ENCODE measurements at regions not wholly inside any gene's neighbourhood (a gene's known extent, or its start where the extent isn't known, plus 50 kb on each side); places are given as distances from the start of the nearest gene placed in this dataset.
A peak's percentile ranks its signal among the peaks of the same experiment; 100 is the strongest.

GRCh38 chr9:7906783-7907550, 107.4 kb upstream of the DMAC1 start:
- Histone ChIP-seq H3K27ac (no peak overlapping the region), H3K4me3 (peak overlapping the region in 1 of 5 donors; percentile 7), H3K4me1 (replicated peaks in 1 of 2) (peaks cover 14 to 18% of the 10 kb centered on the region in 2 donors)
- in situ Hi-C loops (cut with MboI; ENCODE audit: low pct_unique_long_range_greater_than_20kb in 2 of 9, low sequenced_read_pairs in 9 of 9, unreplicated experiment in 9 of 9), result no loop called here
- peak in 5 of 8 experiments; percentile 38 to 78 (median 62) for ATAC-seq (replicated peaks in 6 of 8)
- 0 to 100% (median 28%) methylated on average over 1 to 2 of the region's 2 CpGs; no CpG with 5 or more reads in 2 of the 10 experiments for WGBS, 10 experiments

- H3K4me1 ChIP-seq (replicated peaks in 1 of 2), result peaks cover 0 to 5% of the 10 kb centered on the region in 2 donors
- WGBS, 10 experiments, result 17 to 100% (median 54%) methylated on average over 1 to 4 of the region's 4 CpGs; no CpG with 5 or more reads in 1 of the 10 experiments
- in situ Hi-C loops (cut with MboI; ENCODE audit: low pct_unique_long_range_greater_than_20kb in 2 of 9, low sequenced_read_pairs in 9 of 9, unreplicated experiment in 9 of 9), result no loop called here
- H3K27ac ChIP-seq, result no peak overlapping the region
- no peak overlapping the region for H3K4me3 ChIP-seq
- no peak for ATAC-seq (replicated peaks in 6 of 8)
These were observed 102.0 kb upstream of the DMAC1 start for GRCh38 chr9:7901621-7902020.

GRCh38 chr9:7900541-7900940, 101.0 kb upstream of the DMAC1 start:
- 25 to 100% (median 86%) methylated on average over 1 to 3 of the region's 3 CpGs; no CpG with 5 or more reads in 1 of the 10 experiments for WGBS, 10 experiments
- peak in 1 of 8 experiments; percentile 75 for ATAC-seq (replicated peaks in 6 of 8)
- no peak overlapping the region for H3K27ac ChIP-seq
- peaks cover 0 to 4% of the 10 kb centered on the region in 2 donors for H3K4me1 ChIP-seq (replicated peaks in 1 of 2)
- no peak overlapping the region for H3K4me3 ChIP-seq
- in situ Hi-C loops (cut with MboI; ENCODE audit: low pct_unique_long_range_greater_than_20kb in 2 of 9, low sequenced_read_pairs in 9 of 9, unreplicated experiment in 9 of 9), result no loop called here

- Histone ChIP-seq H3K4me1 (replicated peaks in 1 of 2) (no peaks in the 10 kb centered on the region), H3K4me3 (no peak overlapping the region), H3K27ac (no peak overlapping the region)
- ATAC-seq (replicated peaks in 6 of 8), result peak in 1 of 8 experiments; percentile 50
- in situ Hi-C loops (cut with MboI; ENCODE audit: low pct_unique_long_range_greater_than_20kb in 2 of 9, low sequenced_read_pairs in 9 of 9, unreplicated experiment in 9 of 9), result no loop called here
- WGBS, 10 experiments, result 11 to 100% (median 44%) methylated on average over 1 to 3 of the region's 3 CpGs; no CpG with 5 or more reads in 1 of the 10 experiments
These were observed 100.2 kb upstream of the DMAC1 start for GRCh38 chr9:7899753-7900152.

GRCh38 chr9:7894231-7894630, 94.7 kb upstream of the DMAC1 start:
- 0 to 100% (median 90%) methylated on average over 1 to 4 of the region's 4 CpGs for WGBS, 10 experiments
- Histone ChIP-seq H3K27ac (no peak overlapping the region), H3K4me3 (no peak overlapping the region), H3K4me1 (replicated peaks in 1 of 2) (no peaks in the 10 kb centered on the region)
- in situ Hi-C loops (cut with MboI; ENCODE audit: low pct_unique_long_range_greater_than_20kb in 2 of 9, low sequenced_read_pairs in 9 of 9, unreplicated experiment in 9 of 9), result no loop called here
- peak in 1 of 8 experiments; percentile 44 for ATAC-seq (replicated peaks in 6 of 8)

- ATAC-seq (replicated peaks in 6 of 8), result no peak
- no peak overlapping the region for H3K27ac ChIP-seq
- H3K4me1 ChIP-seq (replicated peaks in 1 of 2), result no peaks in the 10 kb centered on the region
- 0 to 96% (median 86%) methylated on average over 1 to 5 of the region's 5 CpGs for WGBS, 10 experiments
- H3K4me3 ChIP-seq, result no peak overlapping the region
- in situ Hi-C loops (cut with MboI; ENCODE audit: low pct_unique_long_range_greater_than_20kb in 2 of 9, low sequenced_read_pairs in 9 of 9, unreplicated experiment in 9 of 9), result no loop called here
These were observed 93.4 kb upstream of the DMAC1 start for GRCh38 chr9:7892975-7893374.

GRCh38 chr9:7879551-7880245, 80.1 kb upstream of the DMAC1 start:
- in situ Hi-C loops (cut with MboI; ENCODE audit: low pct_unique_long_range_greater_than_20kb in 2 of 9, low sequenced_read_pairs in 9 of 9, unreplicated experiment in 9 of 9), result no loop called here
- H3K27ac ChIP-seq, result no peak overlapping the region
- no peak for ATAC-seq (replicated peaks in 6 of 8)
- H3K4me1 ChIP-seq (replicated peaks in 1 of 2), result no peaks in the 10 kb centered on the region
- H3K4me3 ChIP-seq, result no peak overlapping the region
- 0 to 13% (median 8%) methylated on average over 2 to 3 of the region's 6 CpGs; no CpG with 5 or more reads in 7 of the 10 experiments for WGBS, 10 experiments

GRCh38 chr9:7871977-7872730, 72.6 kb upstream of the DMAC1 start:
- ATAC-seq (replicated peaks in 6 of 8), result no peak
- in situ Hi-C loops (cut with MboI; ENCODE audit: low pct_unique_long_range_greater_than_20kb in 2 of 9, low sequenced_read_pairs in 9 of 9, unreplicated experiment in 9 of 9), result no loop called here
- 0 to 100% (median 75%) methylated on average over 1 to 2 of the region's 2 CpGs; no CpG with 5 or more reads in 1 of the 10 experiments for WGBS, 10 experiments

GRCh38 chr9:7869340-7869739, 69.8 kb upstream of the DMAC1 start:
- Histone ChIP-seq H3K4me1 (replicated peaks in 1 of 2) (no peaks in the 10 kb centered on the region), H3K4me3 (no peak overlapping the region), H3K27ac (no peak overlapping the region)
- WGBS, 10 experiments, result 0 to 100% (median 67%) methylated on average over 1 to 2 of the region's 2 CpGs; no CpG with 5 or more reads in 1 of the 10 experiments
- no peak for ATAC-seq (replicated peaks in 6 of 8)
- in situ Hi-C loops (cut with MboI; ENCODE audit: low pct_unique_long_range_greater_than_20kb in 2 of 9, low sequenced_read_pairs in 9 of 9, unreplicated experiment in 9 of 9), result no loop called here

More at GRCh38 chr9:7871977-7872730, 72.6 kb upstream of the DMAC1 start:
- Histone ChIP-seq H3K27ac (no peak overlapping the region), H3K4me3 (no peak overlapping the region), H3K4me1 (replicated peaks in 1 of 2) (no peaks in the 10 kb centered on the region)

GRCh38 chr9:7862170-7862569, 62.6 kb upstream of the DMAC1 start:
- H3K27ac ChIP-seq, result no peak overlapping the region
- in situ Hi-C loops (cut with MboI; ENCODE audit: low pct_unique_long_range_greater_than_20kb in 2 of 9, low sequenced_read_pairs in 9 of 9, unreplicated experiment in 9 of 9), result no loop called here
- no peak overlapping the region for H3K4me3 ChIP-seq
- WGBS, 10 experiments, result 0 to 100% (median 90%) methylated on average over 1 to 2 of the region's 2 CpGs; no CpG with 5 or more reads in 2 of the 10 experiments
- peaks cover 7 to 8% of the 10 kb centered on the region in 2 donors for H3K4me1 ChIP-seq (replicated peaks in 1 of 2)
- ATAC-seq (replicated peaks in 6 of 8), result no peak

- no peak for ATAC-seq (replicated peaks in 6 of 8)
- Histone ChIP-seq H3K4me1 (replicated peaks in 1 of 2) (peaks cover 7 to 8% of the 10 kb centered on the region in 2 donors), H3K27ac (no peak overlapping the region), H3K4me3 (no peak overlapping the region)
- WGBS, 10 experiments, result 0 to 94% (median 73%) methylated on average over 1 to 2 of the region's 2 CpGs; no CpG with 5 or more reads in 1 of the 10 experiments
- in situ Hi-C loops (cut with MboI; ENCODE audit: low pct_unique_long_range_greater_than_20kb in 2 of 9, low sequenced_read_pairs in 9 of 9, unreplicated experiment in 9 of 9), result no loop called here
These were observed 61.5 kb upstream of the DMAC1 start for GRCh38 chr9:7861086-7861485.

- 0 to 100% (median 40%) methylated on average over 1 of the region's 1 CpG; no CpG with 5 or more reads in 5 of the 10 experiments for WGBS, 10 experiments
- ATAC-seq (replicated peaks in 6 of 8), result peak in 1 of 8 experiments; percentile 71
- in situ Hi-C loops (cut with MboI; ENCODE audit: low pct_unique_long_range_greater_than_20kb in 2 of 9, low sequenced_read_pairs in 9 of 9, unreplicated experiment in 9 of 9), result no loop called here
- peaks cover 7 to 8% of the 10 kb centered on the region in 2 donors for H3K4me1 ChIP-seq (replicated peaks in 1 of 2)
- H3K27ac ChIP-seq, result no peak overlapping the region
- H3K4me3 ChIP-seq, result no peak overlapping the region
These were observed 60.7 kb upstream of the DMAC1 start for GRCh38 chr9:7860335-7860709.
